ENCODE measurements at regions not wholly inside any gene's neighbourhood (a gene's known extent, or its start where the extent isn't known, plus 50 kb on each side); places are given as distances from the start of the nearest gene placed in this dataset.

DNA sequence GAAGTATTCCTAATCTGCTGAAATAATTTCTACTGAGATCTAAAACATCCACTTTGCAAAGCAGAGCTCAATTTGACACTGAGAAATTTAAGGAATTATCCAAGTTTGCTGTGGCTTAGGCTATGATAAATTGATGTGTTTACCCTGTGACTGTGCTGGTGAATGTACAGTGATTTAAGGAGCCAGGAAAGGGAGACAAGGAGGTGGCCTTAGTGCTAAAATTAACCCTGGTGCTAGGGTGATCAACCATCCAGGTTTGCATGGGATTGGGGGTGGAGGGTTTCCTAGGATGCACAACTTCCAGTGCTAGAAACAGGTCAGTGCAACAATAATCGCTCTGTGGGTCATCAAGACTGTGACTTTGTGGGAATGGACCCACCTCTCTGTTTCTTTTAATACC, 307.5 kb upstream of the SPRED2 start:
- no peak for TF ChIP-seq CTCF (IDR thresholded peaks at IDR 0.05; ENCODE audit: borderline replicate concordance, extremely low read depth, low read length, poor library complexity, severe bottlenecking)
- no peak for TF ChIP-seq EZH2 (IDR thresholded peaks at IDR 0.05; ENCODE audit: borderline replicate concordance, low read depth, low read length, severe bottlenecking)
